SH-SY5Y (cell line): ENCODE measurements at regions not wholly inside any gene's neighbourhood (a gene's known extent, or its start where the extent isn't known, plus 50 kb on each side); places are given as distances from the start of the nearest gene placed in this dataset.

Source experiments
- GATA2 ChIP-seq: IDR thresholded peaks from 2 replicates; pipeline ENCODE4 v1.6.1; 2011; ENCODE audit warnings: mild to moderate bottlenecking, low read depth, low read length
- GATA3 ChIP-seq: IDR thresholded peaks from 2 replicates; pipeline ENCODE4 v1.6.1; 2011; ENCODE audit warnings: low read depth, mild to moderate bottlenecking, low read length, moderate library complexity

DNA sequence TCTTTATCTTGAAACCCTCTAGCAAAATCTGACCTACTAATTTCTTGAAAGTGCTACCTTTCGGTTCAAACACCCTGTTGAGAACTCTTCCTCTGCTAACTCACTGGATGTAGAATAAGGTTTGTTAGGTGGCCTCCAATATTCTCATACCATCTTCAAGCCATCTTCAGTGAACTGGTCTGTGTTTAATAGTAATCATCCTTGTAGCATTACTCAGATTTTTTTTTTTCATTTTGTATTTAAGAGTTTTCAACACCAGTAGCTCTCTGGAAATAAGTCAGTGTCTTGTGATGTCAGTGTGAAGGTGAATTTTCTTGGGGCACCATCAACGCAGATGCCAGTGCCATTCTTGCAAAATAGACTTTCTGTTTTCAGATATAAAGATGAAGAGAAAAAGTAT, 140.6 kb upstream of the AHI1 start:
- TF ChIP-seq GATA3 (no peak), GATA2 (no peak)
